OCI-LY3 (cell line): ENCODE measurements at regions not wholly inside any gene's neighbourhood (a gene's known extent, or its start where the extent isn't known, plus 50 kb on each side); places are given as distances from the start of the nearest gene placed in this dataset.

Experiments used
- CTCF ChIP-seq: fragments of 200-600, 300-600 bp; sonication (generic); IDR thresholded peaks from 2 replicates; pipeline ENCODE4 v1.5.1; 2014; ENCODE audit warnings: antibody characterized with exemption, low read length, low read depth
- EZH2phosphoT487 ChIP-seq: fragments of 200-600 bp; shearing (Covaris generic); IDR thresholded peaks from 2 replicates; pipeline ENCODE4 v1.6.1; 2018; ENCODE audit warnings: antibody characterized with exemption, mixed run types, low read depth

GRCh38 chr5:68421485-68422220 lies 206.1 kb downstream of the PIK3R1 start:
- TF ChIP-seq CTCF (no peak), EZH2phosphoT487 (no peak)
